ENCODE measurements at regions not wholly inside any gene's neighbourhood (a gene's known extent, or its start where the extent isn't known, plus 50 kb on each side); places are given as distances from the start of the nearest gene placed in this dataset.

DNA sequence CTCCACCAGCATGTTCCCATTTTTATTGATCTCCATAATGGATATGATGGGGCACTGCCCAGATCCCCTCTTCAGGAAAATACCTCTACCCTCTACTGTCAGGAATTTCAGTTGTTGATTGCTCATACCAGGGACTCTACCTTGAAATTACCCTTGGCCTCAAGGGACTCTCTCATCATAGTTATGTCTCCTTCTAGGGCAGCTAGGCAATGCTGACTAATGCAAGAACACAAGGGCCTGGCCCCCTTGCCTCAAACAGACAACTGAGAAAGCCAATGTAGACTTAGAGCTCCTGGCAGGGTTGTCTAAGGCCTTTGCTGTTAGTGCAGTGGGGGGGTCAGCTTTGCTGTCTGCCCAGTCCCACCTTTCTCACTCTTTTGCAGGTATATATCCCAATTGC is 493.1 kb downstream of the BTBD3 start:
- TF ChIP-seq, protein P1, sequence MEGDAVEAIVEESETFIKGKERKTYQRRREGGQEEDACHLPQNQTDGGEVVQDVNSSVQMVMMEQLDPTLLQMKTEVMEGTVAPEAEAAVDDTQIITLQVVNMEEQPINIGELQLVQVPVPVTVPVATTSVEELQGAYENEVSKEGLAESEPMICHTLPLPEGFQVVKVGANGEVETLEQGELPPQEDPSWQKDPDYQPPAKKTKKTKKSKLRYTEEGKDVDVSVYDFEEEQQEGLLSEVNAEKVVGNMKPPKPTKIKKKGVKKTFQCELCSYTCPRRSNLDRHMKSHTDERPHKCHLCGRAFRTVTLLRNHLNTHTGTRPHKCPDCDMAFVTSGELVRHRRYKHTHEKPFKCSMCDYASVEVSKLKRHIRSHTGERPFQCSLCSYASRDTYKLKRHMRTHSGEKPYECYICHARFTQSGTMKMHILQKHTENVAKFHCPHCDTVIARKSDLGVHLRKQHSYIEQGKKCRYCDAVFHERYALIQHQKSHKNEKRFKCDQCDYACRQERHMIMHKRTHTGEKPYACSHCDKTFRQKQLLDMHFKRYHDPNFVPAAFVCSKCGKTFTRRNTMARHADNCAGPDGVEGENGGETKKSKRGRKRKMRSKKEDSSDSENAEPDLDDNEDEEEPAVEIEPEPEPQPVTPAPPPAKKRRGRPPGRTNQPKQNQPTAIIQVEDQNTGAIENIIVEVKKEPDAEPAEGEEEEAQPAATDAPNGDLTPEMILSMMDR (IDR thresholded peaks at IDR 0.05; ENCODE audit: low read length), result no peak
- no peak for TF ChIP-seq EZH2 (IDR thresholded peaks at IDR 0.05; ENCODE audit: borderline replicate concordance, low read length)
